ENCODE measurements at regions not wholly inside any gene's neighbourhood (a gene's known extent, or its start where the extent isn't known, plus 50 kb on each side); places are given as distances from the start of the nearest gene placed in this dataset.
"Not testable (repeated sequence)": the region's sequence is repeated elsewhere in the genome, so short reads cannot be mapped to it uniquely, and the experiment has no call there.

GRCh38 chr7:146028251-146028750 is 88.3 kb upstream of the CNTNAP2 start:
- Histone ChIP-seq H3K4me2 (ENCODE audit: insufficient read depth, low read length) (no peak overlapping the region), H2AFZ (ENCODE audit: low read length) (no peak overlapping the region), H3K4me3 (ENCODE audit: insufficient read depth, low read length) (no peak overlapping the region), H3K27ac (ENCODE audit: low read depth, low read length) (no peak overlapping the region), H3K27me3 (ENCODE audit: insufficient read depth, low read length) (no peaks in the 10 kb centered on the region), H3K4me1 (ENCODE audit: insufficient read depth, low read length) (no peaks in the 10 kb centered on the region), H3K9me3 (ENCODE audit: low read depth, low read length) (no peaks in the 10 kb centered on the region), H3K36me3 (ENCODE audit: insufficient read depth, low read length) (no peaks in the 10 kb centered on the region), H4K20me1 (ENCODE audit: insufficient read depth, low read length) (no peaks in the 10 kb centered on the region), H3K79me2 (ENCODE audit: insufficient read depth, low read length) (no peaks in the 10 kb centered on the region)
- DNase-seq (ENCODE audit: insufficient read length, low spot score, missing footprints): no peak
- no peak for TF ChIP-seq CTCF (IDR thresholded peaks at IDR 0.05; ENCODE audit: extremely low read depth, low read depth, low read length)

- H3K4me1 ChIP-seq (ENCODE audit: insufficient read depth, low read length): no peaks in the 10 kb centered on the region
- no peak overlapping the region for H3K4me3 ChIP-seq (ENCODE audit: insufficient read depth, low read length)
- DNase-seq (ENCODE audit: insufficient read length, low spot score, missing footprints): no peak
- no peaks in the 10 kb centered on the region for H3K9me3 ChIP-seq (ENCODE audit: low read depth, low read length)
- H3K4me2 ChIP-seq (ENCODE audit: insufficient read depth, low read length): no peak overlapping the region
- H3K27ac ChIP-seq (ENCODE audit: low read depth, low read length): no peak overlapping the region
- H3K79me2 ChIP-seq (ENCODE audit: insufficient read depth, low read length): no peaks in the 10 kb centered on the region
- no peaks in the 10 kb centered on the region for H3K36me3 ChIP-seq (ENCODE audit: insufficient read depth, low read length)
- no peak overlapping the region for H2AFZ ChIP-seq (ENCODE audit: low read length)
- H4K20me1 ChIP-seq (ENCODE audit: insufficient read depth, low read length): no peaks in the 10 kb centered on the region
- no peaks in the 10 kb centered on the region for H3K27me3 ChIP-seq (ENCODE audit: insufficient read depth, low read length)
- no peak for TF ChIP-seq CTCF (IDR thresholded peaks at IDR 0.05; ENCODE audit: extremely low read depth, low read depth, low read length)
These were observed 89.4 kb upstream of the CNTNAP2 start for GRCh38 chr7:146027243-146027642.

GRCh38 chr7:146022776-146023175 is 93.8 kb upstream of the CNTNAP2 start:
- no peaks in the 10 kb centered on the region for H3K9me3 ChIP-seq (ENCODE audit: low read depth, low read length)

GRCh38 chr7:146019041-146020004 is 97.3 kb upstream of the CNTNAP2 start:
- not testable (repeated sequence) for H3K27ac ChIP-seq (ENCODE audit: low read depth, low read length); H3K4me2 ChIP-seq (ENCODE audit: insufficient read depth, low read length); H3K27me3 ChIP-seq (ENCODE audit: insufficient read depth, low read length); H3K9me3 ChIP-seq (ENCODE audit: low read depth, low read length); H3K36me3 ChIP-seq (ENCODE audit: insufficient read depth, low read length); H3K79me2 ChIP-seq (ENCODE audit: insufficient read depth, low read length); H3K4me3 ChIP-seq (ENCODE audit: insufficient read depth, low read length); H4K20me1 ChIP-seq (ENCODE audit: insufficient read depth, low read length); H3K4me1 ChIP-seq (ENCODE audit: insufficient read depth, low read length); DNase-seq (ENCODE audit: insufficient read length, low spot score, missing footprints); H2AFZ ChIP-seq (ENCODE audit: low read length)

More at GRCh38 chr7:146022776-146023175, 93.8 kb upstream of the CNTNAP2 start:
- Histone ChIP-seq H3K27ac (ENCODE audit: low read depth, low read length) (no peak overlapping the region), H3K36me3 (ENCODE audit: insufficient read depth, low read length) (no peaks in the 10 kb centered on the region), H3K4me2 (ENCODE audit: insufficient read depth, low read length) (no peak overlapping the region), H3K79me2 (ENCODE audit: insufficient read depth, low read length) (no peaks in the 10 kb centered on the region), H2AFZ (ENCODE audit: low read length) (no peak overlapping the region), H3K4me3 (ENCODE audit: insufficient read depth, low read length) (no peak overlapping the region), H4K20me1 (ENCODE audit: insufficient read depth, low read length) (no peaks in the 10 kb centered on the region), H3K27me3 (ENCODE audit: insufficient read depth, low read length) (no peaks in the 10 kb centered on the region), H3K4me1 (ENCODE audit: insufficient read depth, low read length) (no peaks in the 10 kb centered on the region)
- TF ChIP-seq CTCF (IDR thresholded peaks at IDR 0.05; ENCODE audit: extremely low read depth, low read depth, low read length): no peak
- DNase-seq (ENCODE audit: insufficient read length, low spot score, missing footprints): no peak

GRCh38 chr7:146017366-146017765 is 99.2 kb upstream of the CNTNAP2 start:
- H3K9me3 ChIP-seq (ENCODE audit: low read depth, low read length); H4K20me1 ChIP-seq (ENCODE audit: insufficient read depth, low read length); H3K4me3 ChIP-seq (ENCODE audit: insufficient read depth, low read length): not testable (repeated sequence)

GRCh38 chr7:146014154-146014553 is 102.4 kb upstream of the CNTNAP2 start:
- not testable (repeated sequence) for H3K4me2 ChIP-seq (ENCODE audit: insufficient read depth, low read length); H3K36me3 ChIP-seq (ENCODE audit: insufficient read depth, low read length); H3K9me3 ChIP-seq (ENCODE audit: low read depth, low read length); H2AFZ ChIP-seq (ENCODE audit: low read length); H3K27ac ChIP-seq (ENCODE audit: low read depth, low read length); H4K20me1 ChIP-seq (ENCODE audit: insufficient read depth, low read length); H3K4me3 ChIP-seq (ENCODE audit: insufficient read depth, low read length); DNase-seq (ENCODE audit: insufficient read length, low spot score, missing footprints); H3K27me3 ChIP-seq (ENCODE audit: insufficient read depth, low read length); H3K79me2 ChIP-seq (ENCODE audit: insufficient read depth, low read length); H3K4me1 ChIP-seq (ENCODE audit: insufficient read depth, low read length)

More at GRCh38 chr7:146017366-146017765, 99.2 kb upstream of the CNTNAP2 start:
- not testable (repeated sequence) for H3K4me2 ChIP-seq (ENCODE audit: insufficient read depth, low read length); H2AFZ ChIP-seq (ENCODE audit: low read length); H3K79me2 ChIP-seq (ENCODE audit: insufficient read depth, low read length); H3K27me3 ChIP-seq (ENCODE audit: insufficient read depth, low read length); H3K27ac ChIP-seq (ENCODE audit: low read depth, low read length); DNase-seq (ENCODE audit: insufficient read length, low spot score, missing footprints); H3K4me1 ChIP-seq (ENCODE audit: insufficient read depth, low read length); H3K36me3 ChIP-seq (ENCODE audit: insufficient read depth, low read length)

All from osteoblast (primary cell).